ENCODE measurements at regions not wholly inside any gene's neighbourhood (a gene's known extent, or its start where the extent isn't known, plus 50 kb on each side); places are given as distances from the start of the nearest gene placed in this dataset.

- Histone ChIP-seq H3K27me3 (no peaks in the 10 kb centered on the region), H3K4me3 (no peak overlapping the region), H3K36me3 (replicated peaks in 1 of 2) (no peaks in the 10 kb centered on the region), H3K4me1 (replicated peaks in 1 of 2) (peaks cover 8 to 9% of the 10 kb centered on the region in 2 donors), H3K27ac (no peak overlapping the region), H3K9me3 (replicated peaks in 1 of 3) (no peaks in the 10 kb centered on the region)
- peak in 4 of 7 donors; percentile 0 to 13 (median 6) for DNase-seq
- WGBS, 4 donors, result 90 to 95% (median 93%) methylated on average over 4 to 16 of the region's 16 CpGs
- TF ChIP-seq, protein P1, sequence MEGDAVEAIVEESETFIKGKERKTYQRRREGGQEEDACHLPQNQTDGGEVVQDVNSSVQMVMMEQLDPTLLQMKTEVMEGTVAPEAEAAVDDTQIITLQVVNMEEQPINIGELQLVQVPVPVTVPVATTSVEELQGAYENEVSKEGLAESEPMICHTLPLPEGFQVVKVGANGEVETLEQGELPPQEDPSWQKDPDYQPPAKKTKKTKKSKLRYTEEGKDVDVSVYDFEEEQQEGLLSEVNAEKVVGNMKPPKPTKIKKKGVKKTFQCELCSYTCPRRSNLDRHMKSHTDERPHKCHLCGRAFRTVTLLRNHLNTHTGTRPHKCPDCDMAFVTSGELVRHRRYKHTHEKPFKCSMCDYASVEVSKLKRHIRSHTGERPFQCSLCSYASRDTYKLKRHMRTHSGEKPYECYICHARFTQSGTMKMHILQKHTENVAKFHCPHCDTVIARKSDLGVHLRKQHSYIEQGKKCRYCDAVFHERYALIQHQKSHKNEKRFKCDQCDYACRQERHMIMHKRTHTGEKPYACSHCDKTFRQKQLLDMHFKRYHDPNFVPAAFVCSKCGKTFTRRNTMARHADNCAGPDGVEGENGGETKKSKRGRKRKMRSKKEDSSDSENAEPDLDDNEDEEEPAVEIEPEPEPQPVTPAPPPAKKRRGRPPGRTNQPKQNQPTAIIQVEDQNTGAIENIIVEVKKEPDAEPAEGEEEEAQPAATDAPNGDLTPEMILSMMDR (IDR thresholded peaks at IDR 0.05), result no peak
- TF ChIP-seq POLR2A (IDR thresholded peaks at IDR 0.05), result no peak
- intact Hi-C loops (cut with DNase I), result no loop called here
Measured at GRCh38 chr16:85401370-85401916, 211.7 kb upstream of the GSE1 start.

GRCh38 chr16:85401917-85402766 lies 211.0 kb upstream of the GSE1 start:
- 92 to 94% (median 93%) methylated on average over 27 to 30 of the region's 30 CpGs for WGBS, 4 donors
- H3K36me3 ChIP-seq (replicated peaks in 1 of 2), result no peaks in the 10 kb centered on the region
- no peaks in the 10 kb centered on the region for H3K27me3 ChIP-seq
- H3K4me3 ChIP-seq, result no peak overlapping the region
- TF ChIP-seq POLR2A (IDR thresholded peaks at IDR 0.05), result no peak
- TF ChIP-seq, protein P1 (IDR thresholded peaks at IDR 0.05), result no peak
- intact Hi-C loops (cut with DNase I), result no loop called here
- H3K27ac ChIP-seq, result no peak overlapping the region
- peak in 4 of 7 donors; percentile 1 to 14 (median 11) for DNase-seq
- H3K9me3 ChIP-seq (replicated peaks in 1 of 3), result no peaks in the 10 kb centered on the region
- H3K4me1 ChIP-seq (replicated peaks in 1 of 2), result peaks cover 1 to 2% of the 10 kb centered on the region in 2 donors

GRCh38 chr16:85402910-85403692 lies 210.0 kb upstream of the GSE1 start:
- Histone ChIP-seq H3K27ac (no peak overlapping the region), H3K4me3 (no peak overlapping the region), H3K27me3 (no peaks in the 10 kb centered on the region), H3K9me3 (replicated peaks in 1 of 3) (no peaks in the 10 kb centered on the region), H3K4me1 (replicated peaks in 1 of 2) (no peaks in the 10 kb centered on the region), H3K36me3 (replicated peaks in 1 of 2) (no peaks in the 10 kb centered on the region)
- peak; percentile 43 to 84 (median 69) for DNase-seq
- intact Hi-C loops (cut with DNase I), result no loop called here
- TF ChIP-seq POLR2A (IDR thresholded peaks at IDR 0.05), result no peak
- 59 to 94% (median 69%) methylated on average over 3 to 19 of the region's 19 CpGs for WGBS, 4 donors

- Histone ChIP-seq H3K27ac (no peak overlapping the region), H3K27me3 (no peaks in the 10 kb centered on the region), H3K36me3 (replicated peaks in 1 of 2) (no peaks in the 10 kb centered on the region), H3K4me3 (no peak overlapping the region), H3K4me1 (replicated peaks in 1 of 2) (no peaks in the 10 kb centered on the region), H3K9me3 (replicated peaks in 1 of 3) (no peaks in the 10 kb centered on the region)
- intact Hi-C loops (cut with DNase I), result no loop called here
- TF ChIP-seq POLR2A (IDR thresholded peaks at IDR 0.05), result no peak
- TF ChIP-seq, protein P1 (IDR thresholded peaks at IDR 0.05), result no peak
- DNase-seq, result peak in 2 of 7 donors; percentile 7 to 8
- 86 to 96% (median 91%) methylated on average over 5 to 6 of the region's 6 CpGs for WGBS, 4 donors
Measured at GRCh38 chr16:85403693-85404092, 209.4 kb upstream of the GSE1 start.
